Naive B cell (primary cell): ENCODE measurements at regions not wholly inside any gene's neighbourhood (a gene's known extent, or its start where the extent isn't known, plus 50 kb on each side); places are given as distances from the start of the nearest gene placed in this dataset.

Experiments
- ATAC-seq, 2 donors: fragments of 150-1000 bp; cut with Tn5 transposase; 2 replicates each; pipeline ENCODE4 v1.10.0; 2021; ENCODE audit warnings: low read depth in 2 of 2, mild to moderate bottlenecking in 2 of 2, moderate library complexity in 2 of 2
- DNase-seq: peaks from one replicate; pipeline ENCODE4 v3.0.0; 2022
- H3K27ac Mint-ChIP-seq, 6 donors: one replicate each; pipeline ENCODE4 v1.8.0; 2020 to 2022; ENCODE audit warnings: mild to moderate bottlenecking in 6 of 6, mixed read lengths in 6 of 6, moderate library complexity in 5 of 6, inconsistent platforms in 2 of 6
- H3K27me3 Mint-ChIP-seq, 3 donors: one replicate each; pipeline ENCODE4 v1.8.0; 2021 to 2022; ENCODE audit warnings: mixed read lengths in 3 of 3, mild to moderate bottlenecking in 1 of 3
- H3K36me3 Mint-ChIP-seq, 2 donors: one replicate each; pipeline ENCODE4 v1.8.0; 2020 to 2022; ENCODE audit warnings: mixed read lengths in 2 of 2, inconsistent platforms in 1 of 2, mild to moderate bottlenecking in 1 of 2
- H3K4me1 Mint-ChIP-seq, 3 donors: one replicate each; pipeline ENCODE4 v1.8.0; 2020 to 2022; ENCODE audit warnings: mixed read lengths in 3 of 3, inconsistent platforms in 1 of 3, mild to moderate bottlenecking in 1 of 3, moderate library complexity in 1 of 3
- H3K4me3 Mint-ChIP-seq, 8 donors: one replicate each; pipeline ENCODE4 v1.8.0; 2020 to 2022; ENCODE audit warnings: mild to moderate bottlenecking in 8 of 8, mixed read lengths in 8 of 8, moderate library complexity in 8 of 8, inconsistent platforms in 2 of 8
- H3K9me3 Mint-ChIP-seq, 7 donors: one replicate each; pipeline ENCODE4 v1.8.0; 2020 to 2022; ENCODE audit warnings: mixed read lengths in 7 of 7, mild to moderate bottlenecking in 5 of 7, inconsistent platforms in 2 of 7, moderate library complexity in 1 of 7

DNA sequence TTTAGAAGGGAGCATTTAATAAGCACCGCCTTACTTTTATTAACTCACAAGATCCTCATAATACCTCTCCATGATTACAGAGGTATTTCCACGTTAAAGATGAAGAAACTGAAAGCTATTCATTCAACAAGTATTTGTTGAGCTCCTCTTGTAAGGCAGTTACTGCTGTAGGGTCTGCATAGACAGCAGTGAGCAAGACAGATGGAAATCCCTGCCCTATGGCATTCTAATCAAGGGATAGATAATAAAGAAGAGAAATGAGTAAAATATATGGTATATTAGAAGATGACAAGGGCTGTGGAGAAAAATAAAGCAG lies 77.8 kb upstream of the CTNNBL1 start:
- no peak for ATAC-seq
- no peaks in the 10 kb centered on the region for H3K36me3 Mint-ChIP-seq
- peaks cover 0 to 7% (median 0%) of the 10 kb centered on the region in 7 donors for H3K9me3 Mint-ChIP-seq
- H3K4me1 Mint-ChIP-seq: no peaks in the 10 kb centered on the region
- H3K27me3 Mint-ChIP-seq: peaks cover 50 to 65% (median 54%) of the 10 kb centered on the region in 3 donors
- no peak for DNase-seq
- H3K27ac Mint-ChIP-seq: no peak overlapping the region
- no peak overlapping the region for H3K4me3 Mint-ChIP-seq

DNA sequence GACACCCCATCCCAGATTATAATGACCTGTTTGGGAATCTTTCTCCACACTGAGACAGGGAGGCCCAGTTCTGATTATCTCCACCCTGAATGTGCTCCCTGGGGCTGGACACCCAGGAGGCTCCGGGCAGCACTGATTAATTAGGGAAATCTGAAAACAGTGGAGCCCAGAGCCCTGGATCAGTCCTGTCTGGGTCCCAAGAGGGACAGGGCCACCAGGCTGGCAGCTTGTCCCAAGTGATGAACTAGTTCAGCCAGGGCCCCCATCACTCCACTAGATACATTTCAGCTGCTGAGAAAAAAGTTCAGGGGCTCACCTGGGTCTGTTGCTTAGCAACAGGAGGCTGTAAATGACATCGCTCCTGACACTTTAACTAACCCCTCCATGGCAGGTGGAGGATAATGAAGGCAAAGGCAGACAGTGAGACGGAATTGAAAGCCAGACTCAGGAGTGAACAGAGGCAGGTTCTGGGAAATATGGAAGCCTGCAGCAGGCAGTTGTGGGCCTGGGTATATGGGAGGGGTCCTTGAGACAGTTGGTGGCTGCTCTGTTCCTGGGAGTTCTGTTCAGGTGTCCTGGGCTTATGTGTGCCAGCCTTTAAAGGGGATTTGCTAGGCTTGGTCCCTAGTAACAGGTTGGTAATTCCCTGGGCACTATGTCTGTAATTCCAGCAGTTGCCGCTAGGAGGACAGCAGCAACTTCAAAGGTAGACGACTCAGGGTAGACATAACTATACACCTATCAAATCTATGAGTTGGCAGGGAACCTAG lies 78.3 kb upstream of the CTNNBL1 start:
- no peak overlapping the region for H3K4me3 Mint-ChIP-seq

DNA sequence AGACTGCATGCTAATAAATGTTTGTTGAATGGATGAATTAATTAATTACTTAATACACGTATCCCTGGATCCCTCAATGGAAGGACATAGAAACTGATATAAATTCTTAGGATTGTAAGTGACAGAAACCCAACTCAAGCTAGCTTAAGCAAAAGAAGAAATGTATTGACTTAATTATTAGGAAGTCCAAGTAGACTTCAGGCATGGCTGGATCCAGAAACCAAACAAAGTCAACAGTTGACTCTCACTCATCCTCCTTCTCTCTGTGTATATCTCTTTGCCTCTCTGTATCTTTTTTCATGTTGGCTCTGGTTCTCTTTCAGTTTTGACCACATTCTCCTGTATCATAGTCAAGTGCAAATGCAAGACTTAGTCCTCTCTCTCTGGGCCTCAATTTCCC lies 82.0 kb upstream of the CTNNBL1 start:
- H3K4me1 Mint-ChIP-seq: no peaks in the 10 kb centered on the region
- H3K9me3 Mint-ChIP-seq: peaks cover 0 to 10% (median 1%) of the 10 kb centered on the region in 7 donors
- H3K36me3 Mint-ChIP-seq: no peaks in the 10 kb centered on the region
- no peak overlapping the region for H3K27ac Mint-ChIP-seq
- no peak overlapping the region for H3K4me3 Mint-ChIP-seq
- H3K27me3 Mint-ChIP-seq: peaks cover 26 to 53% (median 41%) of the 10 kb centered on the region in 3 donors
- DNase-seq: no peak
- ATAC-seq: no peak

More for the DNA sequence above, 78.3 kb upstream of the CTNNBL1 start:
- peaks cover 0 to 7% (median 1%) of the 10 kb centered on the region in 7 donors for H3K9me3 Mint-ChIP-seq
- H3K4me1 Mint-ChIP-seq: no peaks in the 10 kb centered on the region
- H3K27ac Mint-ChIP-seq: no peak overlapping the region
- H3K36me3 Mint-ChIP-seq: no peaks in the 10 kb centered on the region
- ATAC-seq (peak in 1 of 2 donors; percentile 52), DNase-seq (peak; percentile 40)
- H3K27me3 Mint-ChIP-seq: peaks cover 48 to 65% (median 55%) of the 10 kb centered on the region in 3 donors

DNA sequence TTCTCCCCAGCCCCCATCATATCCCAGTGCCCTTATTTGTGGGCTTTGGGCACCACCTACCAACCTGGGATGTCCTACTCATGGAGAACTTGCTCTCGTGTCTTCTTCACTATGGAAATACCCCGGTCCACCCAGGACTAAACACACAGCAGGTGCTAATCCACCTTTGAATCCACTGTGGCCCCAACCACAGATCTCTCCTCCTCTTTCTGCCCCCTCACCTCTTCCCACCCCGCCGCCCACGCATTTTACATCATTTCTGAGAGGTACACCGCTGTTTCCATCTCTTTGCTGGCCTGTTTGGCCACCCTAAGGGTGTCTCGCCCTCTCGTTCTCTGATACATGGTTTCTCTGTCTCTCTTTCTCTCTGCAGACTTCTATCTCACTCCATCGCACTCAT lies 82.5 kb upstream of the CTNNBL1 start:
- Mint-ChIP-seq H3K27ac (no peak overlapping the region), H3K4me1 (no peaks in the 10 kb centered on the region), H3K27me3 (peaks cover 23 to 48% (median 39%) of the 10 kb centered on the region in 3 donors), H3K36me3 (no peaks in the 10 kb centered on the region), H3K4me3 (no peak overlapping the region), H3K9me3 (peaks cover 0 to 10% (median 1%) of the 10 kb centered on the region in 7 donors)
- ATAC-seq: no peak
- DNase-seq: no peak

DNA sequence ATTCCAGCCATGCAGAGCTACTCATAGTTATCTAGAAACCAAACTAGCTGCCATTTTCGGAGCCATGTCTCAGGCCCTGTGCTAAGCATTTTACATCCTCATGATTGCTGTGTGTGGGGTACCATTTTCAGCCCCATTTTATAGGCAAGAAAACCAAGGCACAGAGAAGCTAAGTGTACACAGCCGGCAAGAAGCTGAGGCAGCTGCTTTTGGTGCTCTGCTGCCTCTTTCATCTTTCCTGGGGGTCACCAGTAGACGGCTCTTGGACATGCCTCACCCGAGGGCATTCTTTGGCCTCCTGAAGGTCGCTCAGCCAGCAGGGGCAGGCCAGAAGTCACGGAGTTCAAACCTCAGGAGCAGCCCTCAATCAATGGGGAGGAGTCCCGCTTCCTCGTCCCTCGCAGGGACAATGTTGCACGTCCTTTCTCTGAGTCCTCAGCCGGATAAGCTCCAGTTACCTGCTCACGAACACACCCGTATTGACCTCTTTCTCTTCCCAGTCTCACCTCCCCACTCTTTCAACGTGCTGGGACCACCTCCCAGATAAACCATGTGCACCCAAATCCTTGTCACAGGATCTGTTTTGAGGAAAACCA lies 82.6 kb upstream of the BLCAP start:
- Mint-ChIP-seq H3K4me1 (no peaks in the 10 kb centered on the region), H3K27ac (no peak overlapping the region), H3K36me3 (no peaks in the 10 kb centered on the region), H3K9me3 (peaks cover 0 to 4% (median 1%) of the 10 kb centered on the region in 7 donors), H3K27me3 (peaks cover 19 to 42% (median 34%) of the 10 kb centered on the region in 3 donors), H3K4me3 (no peak overlapping the region)
- ATAC-seq (no peak), DNase-seq (no peak)

DNA sequence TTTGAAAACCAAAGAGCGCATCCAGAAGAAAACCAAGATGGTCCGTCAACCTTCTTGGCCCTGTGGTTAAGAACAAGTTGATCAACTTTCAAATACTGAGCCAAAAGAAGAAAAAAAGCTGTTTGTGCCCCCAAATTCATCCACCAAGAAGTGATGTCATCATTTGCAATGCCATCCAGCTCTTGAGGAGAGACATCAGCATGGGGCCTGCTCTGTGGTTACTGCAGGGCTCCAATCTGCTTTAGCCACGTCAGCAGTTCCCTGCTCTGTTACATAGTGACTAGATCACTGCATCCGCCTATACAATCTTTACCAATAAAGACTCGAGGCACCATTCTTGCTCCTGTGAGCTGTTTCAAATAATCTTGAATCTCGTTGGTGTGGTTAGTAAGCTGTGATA lies 75.0 kb upstream of the BLCAP start:
- no peak for ATAC-seq

DNA sequence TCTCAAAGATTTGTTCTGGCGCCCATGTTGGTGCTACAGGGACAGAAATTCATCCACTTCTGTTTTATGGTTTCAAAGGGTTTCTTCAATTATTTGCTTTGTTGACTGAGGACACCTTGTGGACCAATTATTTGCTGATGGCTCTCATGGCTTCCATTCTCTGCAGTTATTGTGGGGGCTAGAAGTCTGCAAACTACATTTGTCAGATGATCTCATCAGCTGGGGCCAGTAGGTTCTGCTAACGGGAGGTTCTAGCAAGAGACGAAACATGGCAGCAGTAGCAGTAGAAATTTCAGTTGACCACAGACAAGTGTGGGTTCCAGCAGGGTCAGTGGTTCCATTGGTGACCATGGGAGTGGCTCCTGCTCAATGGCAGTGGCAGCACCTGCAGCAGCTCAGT lies 72.8 kb upstream of the BLCAP start:
- Mint-ChIP-seq H3K36me3 (peaks cover 0 to 4% of the 10 kb centered on the region in 2 donors), H3K4me1 (no peaks in the 10 kb centered on the region), H3K4me3 (no peak overlapping the region), H3K27ac (no peak overlapping the region), H3K9me3 (peaks cover 0 to 8% (median 2%) of the 10 kb centered on the region in 7 donors), H3K27me3 (peaks cover 41 to 62% (median 54%) of the 10 kb centered on the region in 3 donors)
- DNase-seq (no peak), ATAC-seq (no peak)

More for the DNA sequence above, 75.0 kb upstream of the BLCAP start:
- DNase-seq: no peak
- Mint-ChIP-seq H3K27me3 (peaks cover 34 to 53% (median 51%) of the 10 kb centered on the region in 3 donors), H3K36me3 (no peaks in the 10 kb centered on the region), H3K4me3 (no peak overlapping the region), H3K4me1 (no peaks in the 10 kb centered on the region), H3K9me3 (peaks cover 0 to 8% (median 0%) of the 10 kb centered on the region in 7 donors), H3K27ac (no peak overlapping the region)

DNA sequence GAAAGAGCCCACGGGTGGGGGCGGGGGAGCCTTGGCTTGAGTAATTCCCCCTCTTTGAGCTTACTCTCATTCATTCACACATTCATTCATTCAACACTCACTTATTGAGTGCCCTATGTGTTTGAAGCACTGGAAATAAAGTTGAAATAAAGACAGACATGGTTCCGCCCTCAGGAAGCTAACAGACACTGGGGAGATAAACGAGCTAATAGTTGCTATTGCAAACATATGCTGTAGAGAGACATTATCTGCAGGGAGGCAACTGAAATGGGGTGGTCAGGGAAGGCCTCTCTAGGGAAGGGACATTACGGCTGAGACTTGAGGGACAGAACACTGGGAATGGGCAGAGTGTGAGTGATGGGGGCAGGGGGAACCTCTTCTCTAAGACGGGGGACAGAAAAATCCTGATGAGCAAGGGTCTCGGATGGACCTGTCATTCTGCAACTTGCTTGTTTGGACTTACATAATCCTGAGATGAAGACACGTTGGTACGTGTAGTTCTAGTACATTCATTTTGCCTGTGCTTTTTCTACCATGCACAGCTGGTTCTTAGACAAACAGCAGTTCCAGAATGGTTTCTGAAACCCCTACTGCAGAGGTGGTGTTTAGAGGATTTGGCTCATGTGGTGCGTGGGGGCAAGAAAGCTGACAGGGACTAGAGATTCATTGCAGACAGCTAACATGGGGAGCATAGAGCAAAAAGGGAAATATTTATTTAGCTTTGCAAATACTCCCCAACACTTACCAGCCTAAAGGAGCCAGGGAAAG lies 71.1 kb upstream of the BLCAP start:
- peaks cover 0 to 8% (median 2%) of the 10 kb centered on the region in 7 donors for H3K9me3 Mint-ChIP-seq
- H3K36me3 Mint-ChIP-seq: peaks cover 0 to 4% of the 10 kb centered on the region in 2 donors
- DNase-seq: no peak
- ATAC-seq: no peak
- H3K4me3 Mint-ChIP-seq: no peak overlapping the region
- H3K27ac Mint-ChIP-seq: no peak overlapping the region
- H3K4me1 Mint-ChIP-seq: no peaks in the 10 kb centered on the region
- H3K27me3 Mint-ChIP-seq: peaks cover 35 to 54% (median 41%) of the 10 kb centered on the region in 3 donors

DNA sequence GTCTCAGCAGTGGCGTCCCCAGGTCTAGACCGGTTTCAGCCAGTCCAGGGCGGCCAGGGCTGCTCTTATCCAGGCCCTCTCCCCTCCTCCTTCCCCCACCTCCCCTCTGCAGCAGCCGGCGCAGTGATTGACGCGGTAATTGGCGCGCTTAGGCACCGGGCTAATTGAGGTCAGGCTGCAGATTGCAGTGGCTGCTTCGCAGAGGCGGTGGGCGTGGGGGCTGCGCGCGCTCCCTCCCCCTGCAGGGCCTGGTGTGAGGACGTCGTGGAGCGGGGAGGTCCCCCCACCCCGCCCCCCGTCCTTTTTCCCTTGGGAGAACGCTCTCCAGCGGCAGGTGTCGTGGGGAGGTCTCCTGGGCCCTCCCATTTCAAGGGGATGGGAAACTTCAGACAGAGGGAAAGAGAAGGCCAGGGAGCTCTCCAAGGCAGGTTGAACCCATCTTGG lies 70.4 kb upstream of the BLCAP start:
- no peaks in the 10 kb centered on the region for H3K4me1 Mint-ChIP-seq
- H3K36me3 Mint-ChIP-seq: peaks cover 0 to 4% of the 10 kb centered on the region in 2 donors
- no peak overlapping the region for H3K27ac Mint-ChIP-seq
- no peak for ATAC-seq
- H3K4me3 Mint-ChIP-seq: no peak overlapping the region
- DNase-seq: no peak
- H3K27me3 Mint-ChIP-seq: peaks cover 41 to 55% (median 42%) of the 10 kb centered on the region in 3 donors
- H3K9me3 Mint-ChIP-seq: peaks cover 0 to 8% (median 2%) of the 10 kb centered on the region in 7 donors

DNA sequence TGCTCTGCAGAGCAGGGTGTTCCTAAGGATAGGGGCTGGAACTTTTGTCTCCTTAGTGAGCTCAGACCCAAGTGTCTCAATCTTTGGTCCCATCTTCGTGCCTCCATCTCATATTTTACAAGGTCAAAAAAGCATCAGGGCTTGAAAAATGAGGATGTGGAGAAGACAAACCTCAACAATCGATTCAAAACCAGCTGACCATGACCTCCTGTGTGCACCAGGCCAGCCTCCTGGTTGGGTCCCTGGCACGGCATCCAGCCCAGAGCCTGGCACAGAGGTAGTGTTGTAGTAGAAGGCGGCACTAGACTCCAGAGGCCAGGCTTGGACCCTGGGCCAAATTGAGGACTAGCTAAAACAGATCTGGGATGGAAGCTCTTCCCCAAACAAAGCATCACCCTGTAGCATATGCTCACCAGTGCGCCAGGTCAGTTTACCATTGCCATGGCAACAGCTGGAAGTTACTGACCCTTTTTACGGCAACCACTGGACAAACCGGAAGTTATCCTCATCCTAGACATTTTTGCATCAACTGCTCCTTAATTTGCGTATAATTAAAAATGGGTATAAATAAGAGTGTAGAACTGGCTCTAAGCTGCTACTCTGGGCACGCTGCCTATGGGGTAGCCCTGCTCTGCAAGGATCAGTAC lies 69.3 kb upstream of the BLCAP start:
- Mint-ChIP-seq H3K4me1 (no peaks in the 10 kb centered on the region), H3K27ac (no peak overlapping the region), H3K9me3 (peaks cover 0 to 8% (median 2%) of the 10 kb centered on the region in 7 donors), H3K27me3 (peaks cover 46 to 60% (median 46%) of the 10 kb centered on the region in 3 donors), H3K4me3 (no peak overlapping the region), H3K36me3 (peaks cover 0 to 4% of the 10 kb centered on the region in 2 donors)
- ATAC-seq: no peak
- no peak for DNase-seq

DNA sequence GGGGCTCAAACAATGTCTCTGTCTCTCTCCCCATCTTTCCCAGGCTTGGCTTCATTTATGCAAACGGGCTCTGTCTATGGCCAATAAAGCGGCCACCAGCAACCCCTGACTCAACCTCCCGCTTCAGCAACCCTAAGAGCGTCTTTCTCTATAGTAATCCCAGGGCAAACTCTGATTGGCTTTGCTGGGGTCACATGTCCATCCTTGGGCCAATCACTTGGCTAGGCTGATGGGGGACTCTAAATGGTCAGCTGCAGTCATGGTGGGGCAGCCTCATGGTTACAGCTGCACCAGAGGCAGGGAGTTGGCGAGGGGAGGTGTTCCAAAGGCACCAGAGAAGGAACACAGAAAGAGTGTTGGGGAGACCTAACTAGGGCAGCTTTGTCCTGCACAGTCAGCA lies 68.5 kb upstream of the BLCAP start:
- peaks cover 0 to 4% of the 10 kb centered on the region in 2 donors for H3K36me3 Mint-ChIP-seq
- no peak overlapping the region for H3K4me3 Mint-ChIP-seq
- H3K9me3 Mint-ChIP-seq: peaks cover 0 to 8% (median 2%) of the 10 kb centered on the region in 7 donors
- H3K4me1 Mint-ChIP-seq: no peaks in the 10 kb centered on the region
- peaks cover 50 to 64% (median 53%) of the 10 kb centered on the region in 3 donors for H3K27me3 Mint-ChIP-seq
- no peak overlapping the region for H3K27ac Mint-ChIP-seq
- ATAC-seq: no peak
- no peak for DNase-seq

DNA sequence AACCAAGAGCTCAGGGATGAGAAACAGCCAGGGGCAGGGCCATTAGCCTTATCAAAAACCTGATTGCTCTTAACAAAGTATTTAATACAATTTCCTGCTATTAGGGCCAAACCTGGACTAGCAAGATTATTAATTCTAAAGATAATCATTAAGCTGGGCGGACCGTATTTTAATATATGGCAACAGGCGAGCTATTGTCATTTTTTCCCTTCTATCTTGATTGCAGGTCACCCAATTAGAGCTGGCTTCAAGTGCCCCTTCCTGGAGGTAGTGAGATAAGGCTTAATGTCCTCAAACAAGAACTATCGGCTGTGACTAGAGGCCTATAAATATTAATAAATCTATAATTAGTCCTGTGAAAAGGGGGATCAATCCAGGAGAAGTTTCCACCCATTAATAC lies 66.0 kb upstream of the BLCAP start:
- H3K4me3 Mint-ChIP-seq: no peak overlapping the region
- H3K27ac Mint-ChIP-seq: no peak overlapping the region
- ATAC-seq (no peak), DNase-seq (no peak)
- H3K27me3 Mint-ChIP-seq: peaks cover 38 to 56% (median 53%) of the 10 kb centered on the region in 3 donors
- H3K4me1 Mint-ChIP-seq: no peaks in the 10 kb centered on the region
- peaks cover 0 to 3% (median under 1%) of the 10 kb centered on the region in 7 donors for H3K9me3 Mint-ChIP-seq
- peaks cover 0 to 4% of the 10 kb centered on the region in 2 donors for H3K36me3 Mint-ChIP-seq

DNA sequence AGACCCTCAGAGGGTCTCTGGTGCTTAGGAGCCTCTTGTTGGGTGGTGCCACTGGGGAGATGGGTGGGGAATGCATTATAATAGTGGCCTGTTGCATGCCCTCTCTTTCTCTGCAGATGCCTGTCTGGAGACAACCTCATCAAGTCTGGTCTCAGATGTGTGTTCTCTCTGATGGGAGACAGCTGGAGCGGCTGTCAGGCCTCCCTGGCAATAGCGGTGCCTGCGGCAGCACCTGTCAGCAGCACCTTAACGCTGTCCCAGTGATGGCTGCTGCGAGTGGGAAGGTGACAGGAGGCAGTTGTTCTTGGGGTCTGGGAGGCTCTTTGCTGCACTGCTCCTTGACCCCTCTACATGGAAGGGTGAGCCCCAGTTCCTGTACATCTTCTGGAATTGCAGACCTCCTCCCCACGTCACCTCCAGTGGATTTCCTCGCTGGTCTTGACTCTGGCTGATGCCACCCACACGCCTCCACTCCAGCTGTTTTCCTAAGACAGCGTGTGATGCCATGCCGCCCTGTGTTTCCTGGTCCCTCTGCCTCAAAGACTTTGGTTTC lies 63.3 kb upstream of the BLCAP start:
- DNase-seq (no peak), ATAC-seq (no peak)
- no peak overlapping the region for H3K27ac Mint-ChIP-seq
- peaks cover 31 to 47% (median 41%) of the 10 kb centered on the region in 3 donors for H3K27me3 Mint-ChIP-seq
- H3K4me1 Mint-ChIP-seq: no peaks in the 10 kb centered on the region
- peaks cover 2% of the 10 kb centered on the region in 2 donors for H3K36me3 Mint-ChIP-seq
- no peak overlapping the region for H3K4me3 Mint-ChIP-seq
- peaks cover 4 to 25% (median 16%) of the 10 kb centered on the region in 7 donors for H3K9me3 Mint-ChIP-seq
